Neuronal stem cell (in vitro differentiated cells): ENCODE measurements at regions not wholly inside any gene's neighbourhood (a gene's known extent, or its start where the extent isn't known, plus 50 kb on each side); places are given as distances from the start of the nearest gene placed in this dataset.

ENCODE experiments used
- DNase-seq: peaks from one replicate; pipeline ENCODE4 v3.0.0-alpha.2; 2013; ENCODE audit warnings: low spot score
- H2AFZ ChIP-seq: one replicate; pipeline ENCODE4 v1.6.1; 2013; ENCODE audit warnings: mild to moderate bottlenecking, low read length, inconsistent platforms
- H2AK5ac ChIP-seq: 2 replicates; pipeline ENCODE4 v1.6.1; 2013; ENCODE audit warnings: low read depth, mild to moderate bottlenecking, inconsistent platforms, low read length, moderate library complexity, mixed read lengths
- H2BK120ac ChIP-seq: 2 replicates; pipeline ENCODE4 v1.6.1; 2013; ENCODE audit warnings: low read depth, mild to moderate bottlenecking, inconsistent platforms, low read length, moderate library complexity, mixed read lengths
- H2BK12ac ChIP-seq: one replicate; pipeline ENCODE4 v1.6.1; 2013; ENCODE audit warnings: low read length, inconsistent platforms
- H2BK15ac ChIP-seq: 2 replicates; pipeline ENCODE4 v1.6.1; 2013; ENCODE audit warnings: mild to moderate bottlenecking, low read length, inconsistent platforms, mixed read lengths
- H2BK5ac ChIP-seq: one replicate; pipeline ENCODE4 v1.6.1; 2013; ENCODE audit warnings: inconsistent platforms, mild to moderate bottlenecking, low read length, moderate library complexity
- H3K14ac ChIP-seq: one replicate; pipeline ENCODE4 v1.6.1; 2013; ENCODE audit warnings: low read length, inconsistent platforms
- H3K18ac ChIP-seq: 2 replicates; pipeline ENCODE4 v1.6.1; 2013; ENCODE audit warnings: low read length, inconsistent platforms
- H3K23ac ChIP-seq: 2 replicates; pipeline ENCODE4 v1.6.1; 2013; ENCODE audit warnings: low read depth, mild to moderate bottlenecking, mixed read lengths, low read length, inconsistent platforms; ENCODE audit not compliant: poor library complexity
- H3K27ac ChIP-seq: replicated peaks from 3 replicates; pipeline ENCODE4 v1.5.1; 2013; ENCODE audit warnings: low read length, inconsistent platforms
- H3K27me3 ChIP-seq, 3 experiments: 2 replicates each; pipeline ENCODE4 v1.6.1; 2013; ENCODE audit warnings: low read length in 3 of 3, mild to moderate bottlenecking in 2 of 3, inconsistent platforms in 1 of 3, low read depth in 1 of 3, mixed read lengths in 1 of 3, moderate library complexity in 1 of 3; ENCODE audit not compliant: control insufficient read depth in 3 of 3, insufficient read depth in 3 of 3
- H3K36me3 ChIP-seq, 2 donors: replicated peaks in 1 of 2; 2 replicates each; pipeline ENCODE4 v1.6.1; 2013; ENCODE audit warnings: low read length in 2 of 2; ENCODE audit not compliant: control insufficient read depth in 2 of 2, insufficient read depth in 2 of 2
- H3K4ac ChIP-seq: 2 replicates; pipeline ENCODE4 v1.6.1; 2013; ENCODE audit warnings: inconsistent platforms, mild to moderate bottlenecking, low read length, moderate library complexity
- H3K4me1 ChIP-seq, 2 donors: 1 replicate in 1 of 2; 2 replicates in 1 of 2; pipeline ENCODE4 v1.6.1; 2013; ENCODE audit warnings: low read length in 2 of 2, low read depth in 1 of 2; ENCODE audit not compliant: control insufficient read depth in 2 of 2, insufficient read depth in 1 of 2
- H3K4me2 ChIP-seq: one replicate; pipeline ENCODE4 v1.6.1; 2013; ENCODE audit warnings: mild to moderate bottlenecking, low read length, inconsistent platforms; ENCODE audit not compliant: insufficient read depth, poor library complexity, severe bottlenecking
- H3K4me3 ChIP-seq, 2 donors: 2 replicates each; pipeline ENCODE4 v1.5.1; 2013; ENCODE audit warnings: low read length in 2 of 2, mild to moderate bottlenecking in 2 of 2, inconsistent platforms in 1 of 2, moderate library complexity in 1 of 2
- H3K79me1 ChIP-seq: one replicate; pipeline ENCODE4 v1.6.1; 2013; ENCODE audit warnings: low read depth, mild to moderate bottlenecking, inconsistent platforms, low read length, moderate library complexity
- H3K9ac ChIP-seq: one replicate; pipeline ENCODE4 v1.6.1; 2013; ENCODE audit warnings: mild to moderate bottlenecking, low read depth, low read length, inconsistent platforms; ENCODE audit not compliant: poor library complexity
- H3K9me3 ChIP-seq, 2 donors: replicated peaks in 1 of 2; 2 replicates each; pipeline versions ENCODE3 to v1.6.1; 2013; ENCODE audit warnings: low read length in 2 of 2, mild to moderate bottlenecking in 2 of 2, inconsistent platforms in 1 of 2, low read depth in 1 of 2, mixed read lengths in 1 of 2, moderate library complexity in 1 of 2; ENCODE audit not compliant: control insufficient read depth in 2 of 2, insufficient read depth in 1 of 2
- H4K8ac ChIP-seq: one replicate; pipeline ENCODE4 v1.6.1; 2013; ENCODE audit warnings: low read depth, mild to moderate bottlenecking, inconsistent platforms, low read length, moderate library complexity
- H4K91ac ChIP-seq: one replicate; pipeline ENCODE4 v1.6.1; 2013; ENCODE audit warnings: low read length, low read depth, mild to moderate bottlenecking, inconsistent platforms; ENCODE audit not compliant: poor library complexity
- WGBS, 2 donors: extraction: QIAGEN DNeasy Blood & Tissue Kit; methylation state at CpG; one replicate each; pipeline ENCODE4 v1.1.7; 2013; ENCODE audit warnings: missing lambda C conversion rate in 2 of 2, mixed read lengths in 1 of 2; ENCODE audit not compliant: insufficient read length in 2 of 2, insufficient replicate concordance in 1 of 2; ENCODE audit errors: extremely low coverage in 2 of 2; 5-methylcytosine and 5-hydroxymethylcytosine counted together

- no peak overlapping the region for H2BK5ac ChIP-seq
- H3K4ac ChIP-seq: no peak overlapping the region
Measured at GRCh38 chrX:139085404-139085803, 373.9 kb upstream of the FGF13 start.

GRCh38 chrX:139083191-139083590, 371.7 kb upstream of the FGF13 start:
- Histone ChIP-seq H3K36me3 (no peaks in the 10 kb centered on the region), H2AFZ (no peak overlapping the region), H3K4me1 (no peaks in the 10 kb centered on the region), H3K27me3 (peaks cover 0 to under 1% (median 0%) of the 10 kb centered on the region in 3 experiments), H3K23ac (no peak overlapping the region), H2BK120ac (no peak overlapping the region), H3K79me1 (no peaks in the 10 kb centered on the region), H3K14ac (no peak overlapping the region), H3K4me3 (no peak overlapping the region), H3K18ac (no peak overlapping the region), H2BK15ac (no peak overlapping the region), H4K8ac (no peak overlapping the region), H3K27ac (no peak overlapping the region), H2AK5ac (no peak overlapping the region), H2BK5ac (no peak overlapping the region), H3K4me2 (no peak overlapping the region), H3K9ac (no peak overlapping the region), H3K4ac (no peak overlapping the region), H4K91ac (no peak overlapping the region), H2BK12ac (no peak overlapping the region), H3K9me3 (no peaks in the 10 kb centered on the region)
- 100% methylated on average over 1 of the region's 3 CpGs; no CpG with 5 or more reads in 1 of the 2 donors for WGBS, 2 donors
- DNase-seq: no peak

More at GRCh38 chrX:139085404-139085803, 373.9 kb upstream of the FGF13 start:
- Histone ChIP-seq H2AFZ (no peak overlapping the region), H3K4me2 (no peak overlapping the region), H2BK12ac (no peak overlapping the region), H3K36me3 (no peaks in the 10 kb centered on the region), H3K4me1 (no peaks in the 10 kb centered on the region), H4K91ac (no peak overlapping the region), H3K27me3 (no peaks in the 10 kb centered on the region), H2AK5ac (no peak overlapping the region), H3K9ac (no peak overlapping the region), H3K18ac (no peak overlapping the region), H3K23ac (no peak overlapping the region), H2BK15ac (no peak overlapping the region), H3K79me1 (no peaks in the 10 kb centered on the region), H3K9me3 (no peaks in the 10 kb centered on the region), H3K27ac (no peak overlapping the region), H3K14ac (no peak overlapping the region), H2BK120ac (no peak overlapping the region), H3K4me3 (no peak overlapping the region), H4K8ac (no peak overlapping the region)
- DNase-seq: no peak

- peaks cover 0 to 2% (median 0%) of the 10 kb centered on the region in 3 experiments for H3K27me3 ChIP-seq
- H4K8ac ChIP-seq: no peak overlapping the region
- no peak overlapping the region for H3K18ac ChIP-seq
- H3K9ac ChIP-seq: no peak overlapping the region
- H3K4me2 ChIP-seq: no peak overlapping the region
- H3K4me3 ChIP-seq: no peak overlapping the region
- H3K23ac ChIP-seq: no peak overlapping the region
- H3K4ac ChIP-seq: no peak overlapping the region
- no peak overlapping the region for H2AK5ac ChIP-seq
- H3K4me1 ChIP-seq: no peaks in the 10 kb centered on the region
- no peak overlapping the region for H2AFZ ChIP-seq
- no peaks in the 10 kb centered on the region for H3K9me3 ChIP-seq
- no CpG with 5 or more reads among the region's 3 CpGs for WGBS, 2 donors
- no peaks in the 10 kb centered on the region for H3K79me1 ChIP-seq
- no peak overlapping the region for H4K91ac ChIP-seq
- no peak overlapping the region for H3K14ac ChIP-seq
- no peak overlapping the region for H2BK12ac ChIP-seq
- H2BK15ac ChIP-seq: no peak overlapping the region
- H3K36me3 ChIP-seq: no peaks in the 10 kb centered on the region
- H2BK120ac ChIP-seq: no peak overlapping the region
- no peak overlapping the region for H3K27ac ChIP-seq
- no peak overlapping the region for H2BK5ac ChIP-seq
- DNase-seq: no peak
Measured at GRCh38 chrX:139081965-139082364, 370.4 kb upstream of the FGF13 start.

- H3K27me3 ChIP-seq: peaks cover 0 to 2% (median 0%) of the 10 kb centered on the region in 3 experiments
- H2AFZ ChIP-seq: no peak overlapping the region
- no peaks in the 10 kb centered on the region for H3K79me1 ChIP-seq
- no peak overlapping the region for H2AK5ac ChIP-seq
- no peak overlapping the region for H4K91ac ChIP-seq
- no peak overlapping the region for H3K14ac ChIP-seq
- no peak overlapping the region for H3K18ac ChIP-seq
- no peak overlapping the region for H2BK12ac ChIP-seq
- no peak overlapping the region for H4K8ac ChIP-seq
- no peaks in the 10 kb centered on the region for H3K4me1 ChIP-seq
- WGBS, 2 donors: no CpG with 5 or more reads among the region's 2 CpGs
- H3K27ac ChIP-seq: no peak overlapping the region
- no peak overlapping the region for H2BK5ac ChIP-seq
- no peak overlapping the region for H3K4ac ChIP-seq
- H2BK15ac ChIP-seq: no peak overlapping the region
- no peak overlapping the region for H3K4me3 ChIP-seq
- no peaks in the 10 kb centered on the region for H3K36me3 ChIP-seq
- no peak overlapping the region for H3K4me2 ChIP-seq
- H3K9ac ChIP-seq: no peak overlapping the region
- DNase-seq: no peak
- H3K9me3 ChIP-seq: no peaks in the 10 kb centered on the region
- no peak overlapping the region for H3K23ac ChIP-seq
- H2BK120ac ChIP-seq: no peak overlapping the region
Measured at GRCh38 chrX:139079789-139080188, 368.3 kb upstream of the FGF13 start.
